ENCODE measurements at regions not wholly inside any gene's neighbourhood (a gene's known extent, or its start where the extent isn't known, plus 50 kb on each side); places are given as distances from the start of the nearest gene placed in this dataset.

GRCh38 chr9:87140142-87140541 is 192.8 kb upstream of the GAS1 start:
- H3K4me3 ChIP-seq (replicated peaks; ENCODE audit: low read depth, low read length), result no peak overlapping the region
- no peak for DNase-seq (ENCODE audit: extremely low read depth, low read depth)
- TF ChIP-seq CTCF (IDR thresholded peaks at IDR 0.05; ENCODE audit: low read depth, low read length, missing control alignments), result no peak

GRCh38 chr9:87140605-87141109 is 193.4 kb upstream of the GAS1 start:
- no peak for DNase-seq (ENCODE audit: extremely low read depth, low read depth)
- TF ChIP-seq CTCF (IDR thresholded peaks at IDR 0.05; ENCODE audit: low read depth, low read length, missing control alignments), result no peak
- no peak overlapping the region for H3K4me3 ChIP-seq (replicated peaks; ENCODE audit: low read depth, low read length)

- no peak overlapping the region for H3K4me3 ChIP-seq (replicated peaks; ENCODE audit: low read depth, low read length)
- TF ChIP-seq CTCF (IDR thresholded peaks at IDR 0.05; ENCODE audit: low read depth, low read length, missing control alignments), result no peak
- DNase-seq (ENCODE audit: extremely low read depth, low read depth), result no peak
Observed at GRCh38 chr9:87141124-87141523, 193.8 kb upstream of the GAS1 start.

GRCh38 chr9:87146933-87147332 is 199.6 kb upstream of the GAS1 start:
- DNase-seq (ENCODE audit: extremely low read depth, low read depth), result no peak
- H3K4me3 ChIP-seq (replicated peaks; ENCODE audit: low read depth, low read length), result no peak overlapping the region
- no peak for TF ChIP-seq CTCF (IDR thresholded peaks at IDR 0.05; ENCODE audit: low read depth, low read length, missing control alignments)

- no peak overlapping the region for H3K4me3 ChIP-seq (replicated peaks; ENCODE audit: low read depth, low read length)
- no peak for DNase-seq (ENCODE audit: extremely low read depth, low read depth)
- TF ChIP-seq CTCF (IDR thresholded peaks at IDR 0.05; ENCODE audit: low read depth, low read length, missing control alignments), result no peak
Observed at GRCh38 chr9:87147839-87148238, 200.5 kb upstream of the GAS1 start.

- peak; percentile 37 for DNase-seq (ENCODE audit: extremely low read depth, low read depth)
- no peak for TF ChIP-seq CTCF (IDR thresholded peaks at IDR 0.05; ENCODE audit: low read depth, low read length, missing control alignments)
Observed at GRCh38 chr9:87148331-87149104, 201.2 kb upstream of the GAS1 start.

More at GRCh38 chr9:87148331-87149104, 201.2 kb upstream of the GAS1 start:
- peak overlapping the region; percentile 21 for H3K4me3 ChIP-seq (replicated peaks; ENCODE audit: low read depth, low read length)

All from HFF-Myc (cell line).